Non-pigmented ciliary epithelial cell (primary cell): ENCODE measurements at regions not wholly inside any gene's neighbourhood (a gene's known extent, or its start where the extent isn't known, plus 50 kb on each side); places are given as distances from the start of the nearest gene placed in this dataset.
"Not testable (repeated sequence)": the region's sequence is repeated elsewhere in the genome, so short reads cannot be mapped to it uniquely, and the experiment has no call there.

Experiments used
- DNase-seq: peaks from one replicate; pipeline ENCODE4 v3.0.0-alpha.2; 2010; ENCODE audit warnings: low read depth

DNA sequence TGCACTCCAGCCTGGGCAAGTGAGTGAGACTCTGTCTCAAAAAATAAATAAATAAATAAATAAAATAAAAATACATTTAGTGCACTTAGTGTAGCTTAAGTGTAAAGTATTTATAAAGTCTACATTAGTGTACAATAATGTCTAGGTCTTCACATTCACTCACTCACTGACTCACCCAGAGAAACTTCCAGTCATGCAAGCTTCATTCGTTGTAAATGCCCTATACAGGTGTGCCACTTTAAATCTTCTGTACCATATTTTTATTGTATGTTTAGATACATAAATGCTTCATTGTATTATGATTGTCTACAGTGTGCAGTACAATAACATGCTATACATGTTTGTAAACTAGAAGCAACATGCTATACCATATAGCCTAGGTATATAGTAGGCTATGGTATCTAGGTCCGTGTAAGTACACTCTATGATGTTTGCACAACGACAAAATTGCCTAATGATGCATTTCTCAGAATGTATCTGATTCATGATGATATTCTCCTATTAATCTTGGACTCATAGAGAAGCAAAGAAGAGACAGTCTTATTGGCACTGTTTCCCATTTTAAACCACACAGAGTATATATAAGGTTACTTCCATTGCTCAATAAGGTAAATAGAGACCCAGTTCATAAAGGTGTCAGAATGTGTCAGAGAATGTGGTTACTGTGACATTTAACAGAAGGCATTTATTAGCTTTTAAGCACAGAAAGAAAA, 1314.9 kb downstream of the CDH11 start:
- DNase-seq: no peak

GRCh38 chr16:63804126-63804525, 1317.7 kb downstream of the CDH11 start:
- DNase-seq: no peak

DNA sequence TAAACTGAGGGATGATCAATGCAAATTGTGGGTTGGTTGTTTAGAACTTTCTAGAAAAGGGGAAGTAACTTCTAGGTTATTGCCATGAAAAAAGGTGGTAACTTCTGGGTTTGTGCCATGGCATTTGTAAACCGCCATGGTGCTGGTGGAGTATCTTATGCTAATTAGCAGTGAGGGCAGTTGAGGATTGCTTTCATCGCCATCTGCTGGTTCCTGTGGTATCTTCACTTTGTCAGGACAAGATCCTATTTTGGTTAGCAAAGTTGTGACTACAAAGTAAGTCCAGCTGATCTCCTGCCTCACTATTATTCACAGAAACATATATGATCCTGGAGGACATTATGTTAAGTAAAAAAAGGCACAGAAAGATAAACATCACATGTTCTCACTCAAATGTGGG, 1332.3 kb downstream of the CDH11 start:
- DNase-seq: no peak

- no peak for DNase-seq
Measured at GRCh38 chr16:63787014-63787413, 1334.8 kb downstream of the CDH11 start.

DNA sequence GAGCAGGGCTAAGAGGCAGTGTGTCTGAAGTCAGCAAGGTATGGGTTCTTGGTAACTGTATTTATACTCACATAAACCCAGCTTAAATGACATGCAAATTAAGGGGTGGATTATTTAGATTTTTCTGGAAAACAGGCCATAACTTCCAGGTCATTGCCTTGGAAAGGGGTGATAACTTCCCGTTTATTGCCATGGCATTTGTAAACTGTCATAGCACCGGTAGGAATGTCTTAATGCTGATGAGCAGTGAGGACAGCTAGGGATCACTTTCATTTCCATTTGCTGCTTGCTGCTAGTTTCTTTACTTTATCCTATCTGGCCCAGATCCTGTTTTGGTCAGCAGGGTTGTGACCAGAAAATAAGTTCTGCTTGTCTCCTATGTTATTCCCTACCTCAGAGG, 1336.7 kb downstream of the CDH11 start:
- no peak for DNase-seq

DNA sequence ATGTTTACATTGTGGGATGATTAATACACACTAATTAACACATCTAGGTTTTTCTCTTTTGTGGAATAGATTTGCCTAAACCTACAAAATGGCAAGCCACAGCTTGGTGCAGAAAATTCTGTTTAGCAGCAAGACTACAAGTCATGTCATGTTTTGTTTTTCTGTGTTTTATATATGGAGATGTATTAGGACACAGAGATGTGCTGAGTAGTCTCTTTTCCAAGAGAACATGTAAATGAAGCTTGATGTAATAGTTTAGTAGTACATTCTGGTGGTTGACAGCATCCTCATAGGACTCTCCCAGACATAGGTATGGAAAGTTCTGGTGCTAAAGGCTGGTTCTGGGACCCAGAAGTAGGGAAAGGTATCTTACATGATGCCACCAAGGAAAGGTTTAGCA, 1345.4 kb downstream of the CDH11 start:
- no peak for DNase-seq

GRCh38 chr16:63776034-63776433, 1345.8 kb downstream of the CDH11 start:
- DNase-seq: no peak

- DNase-seq: no peak
Measured at GRCh38 chr16:63774302-63774701, 1347.6 kb downstream of the CDH11 start.

DNA sequence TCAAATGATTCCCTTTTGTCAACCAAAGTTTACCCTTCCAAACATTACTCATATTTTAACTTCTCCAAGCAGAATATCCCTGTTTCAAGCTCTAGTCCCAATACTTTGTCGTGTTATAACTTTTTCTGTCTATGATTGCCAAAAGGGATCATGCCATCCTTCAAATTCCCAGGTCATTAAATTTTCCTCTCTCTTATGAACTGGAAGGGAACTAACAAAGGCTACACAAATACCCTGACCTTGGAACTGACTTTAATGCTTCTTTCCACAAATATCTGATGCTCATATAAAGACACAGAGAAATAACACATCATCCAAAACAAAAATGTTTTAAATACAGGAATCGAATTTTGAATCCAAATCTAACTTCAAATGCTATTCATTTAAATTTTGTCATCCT, 1352.7 kb downstream of the CDH11 start:
- DNase-seq: no peak

- DNase-seq: not testable (repeated sequence)
Measured at GRCh38 chr16:63760246-63760645, 1361.6 kb downstream of the CDH11 start.

GRCh38 chr16:63752347-63752746, 1369.5 kb downstream of the CDH11 start:
- DNase-seq: no peak

DNA sequence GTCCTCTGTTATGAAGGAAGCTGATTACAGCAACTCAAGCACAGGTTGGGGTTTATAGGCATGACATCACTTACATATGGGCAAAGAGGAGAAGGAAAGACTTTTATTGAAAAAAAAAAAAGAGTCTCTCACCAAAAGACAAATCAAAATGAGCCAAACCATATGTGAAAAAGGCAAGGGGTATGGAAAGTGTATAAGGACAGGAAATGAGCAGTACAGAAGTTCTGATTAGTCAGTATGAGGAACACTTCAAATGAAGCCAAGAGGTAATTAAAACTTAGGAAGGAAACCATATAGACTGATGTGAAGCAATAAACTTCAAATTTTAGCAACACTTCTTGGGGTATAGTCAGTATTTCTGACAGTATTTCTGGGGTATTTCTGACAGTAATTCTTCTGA, 1372.6 kb downstream of the CDH11 start:
- no peak for DNase-seq

GRCh38 chr16:63745456-63745855, 1376.4 kb downstream of the CDH11 start:
- DNase-seq: no peak

GRCh38 chr16:63744077-63744874, 1377.6 kb downstream of the CDH11 start:
- DNase-seq: no peak

DNA sequence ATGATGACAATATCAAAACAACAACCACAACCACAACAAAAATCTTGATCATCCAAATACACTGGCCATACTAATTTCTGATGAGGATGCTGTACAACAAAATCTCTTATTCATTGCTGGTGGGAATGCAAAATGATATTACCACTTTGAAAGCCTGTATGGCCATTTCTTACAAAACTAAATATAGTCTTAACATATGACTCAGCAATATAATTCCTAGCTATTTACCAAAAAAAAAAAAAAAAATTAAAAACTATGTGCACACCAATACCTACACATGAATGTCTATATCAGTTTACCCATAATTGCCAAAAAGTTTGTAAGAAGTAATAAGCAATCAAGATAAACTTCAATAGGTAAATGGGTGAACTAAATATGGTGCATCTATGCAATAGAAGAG, 1379.7 kb downstream of the CDH11 start:
- no peak for DNase-seq

- DNase-seq: no peak
Measured at GRCh38 chr16:63737633-63738032, 1384.2 kb downstream of the CDH11 start.

DNA sequence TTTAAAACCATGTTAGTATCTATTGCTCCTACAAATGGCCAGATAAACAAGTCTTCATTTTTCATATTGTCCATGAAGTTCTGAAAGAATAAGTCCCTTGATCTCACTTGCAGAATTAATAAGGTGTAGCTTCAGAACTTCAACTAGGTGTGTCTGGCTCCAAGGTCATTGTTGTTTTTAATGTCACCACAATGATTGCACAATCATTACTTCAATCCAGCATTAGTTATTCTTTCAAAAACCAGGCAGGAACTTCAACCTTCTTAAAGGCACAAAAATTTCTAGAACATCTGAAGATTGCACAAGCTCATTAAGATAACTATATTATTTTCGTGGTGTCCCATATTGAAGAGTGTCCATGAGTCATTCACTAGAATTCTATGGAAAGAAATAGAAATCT, 1386.4 kb downstream of the CDH11 start:
- no peak for DNase-seq

- DNase-seq: no peak
Measured at GRCh38 chr16:63720848-63721247, 1401.0 kb downstream of the CDH11 start.

GRCh38 chr16:63719926-63720325, 1401.9 kb downstream of the CDH11 start:
- DNase-seq: no peak

GRCh38 chr16:63717806-63718205, 1404.1 kb downstream of the CDH11 start:
- DNase-seq: no peak

DNA sequence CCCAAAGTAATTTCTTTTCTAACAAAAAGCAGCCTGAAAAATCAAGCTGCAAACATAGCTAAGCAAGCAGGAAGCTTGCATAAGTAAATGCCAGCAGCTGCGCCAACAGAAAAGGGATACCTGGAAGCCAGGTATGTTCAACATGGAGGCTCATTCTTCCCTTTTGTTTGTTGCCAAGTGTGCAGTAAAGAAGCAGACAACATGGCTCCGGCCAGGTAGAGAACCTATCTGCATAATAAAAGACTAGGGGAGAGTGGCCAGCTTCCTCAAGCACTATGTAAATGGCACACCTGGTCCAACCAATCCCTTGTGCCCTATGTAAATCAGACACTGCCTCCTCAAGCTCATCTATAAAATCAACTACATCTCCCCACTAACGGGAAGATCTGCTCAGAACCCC, 1407.0 kb downstream of the CDH11 start:
- no peak for DNase-seq

- DNase-seq: no peak
Measured at GRCh38 chr16:63712725-63713124, 1409.1 kb downstream of the CDH11 start.

- no peak for DNase-seq
Measured at GRCh38 chr16:63703612-63704011, 1418.3 kb downstream of the CDH11 start.
